PFSK-1 (cell line): ENCODE measurements at regions not wholly inside any gene's neighbourhood (a gene's known extent, or its start where the extent isn't known, plus 50 kb on each side); places are given as distances from the start of the nearest gene placed in this dataset.

Experiments used
- FOXP2 ChIP-seq: optimal IDR thresholded peaks from 2 replicates; pipeline ENCODE3; 2011; ENCODE audit warnings: borderline replicate concordance, control low read depth, inconsistent platforms; ENCODE audit not compliant: insufficient read depth; ENCODE audit errors: extremely low read length, extremely low read depth
- POLR2AphosphoS5 ChIP-seq: IDR thresholded peaks from 2 replicates; pipeline ENCODE4 v1.6.1; 2012; ENCODE audit warnings: low read depth, mild to moderate bottlenecking, control low read depth, low read length, moderate library complexity
- REST ChIP-seq, 2 experiments: IDR thresholded peaks; 2 replicates each; pipeline versions ENCODE4 v1.6.1 to v1.8.0; 2011 to 2012; ENCODE audit warnings: low read depth in 2 of 2, low read length in 2 of 2, control low read depth in 1 of 2, inconsistent platforms in 1 of 2, mild to moderate bottlenecking in 1 of 2, moderate library complexity in 1 of 2; ENCODE audit not compliant: insufficient read depth in 1 of 2
- SIN3A ChIP-seq: IDR thresholded peaks from 2 replicates; pipeline ENCODE4 v1.6.1; 2012; ENCODE audit warnings: mild to moderate bottlenecking, low read length, moderate library complexity, borderline replicate concordance; ENCODE audit not compliant: insufficient read depth
- TAF1 ChIP-seq: IDR thresholded peaks from 2 replicates; pipeline ENCODE4 v1.6.1; 2012; ENCODE audit warnings: low read length, control low read depth, borderline replicate concordance; ENCODE audit not compliant: insufficient read depth

DNA sequence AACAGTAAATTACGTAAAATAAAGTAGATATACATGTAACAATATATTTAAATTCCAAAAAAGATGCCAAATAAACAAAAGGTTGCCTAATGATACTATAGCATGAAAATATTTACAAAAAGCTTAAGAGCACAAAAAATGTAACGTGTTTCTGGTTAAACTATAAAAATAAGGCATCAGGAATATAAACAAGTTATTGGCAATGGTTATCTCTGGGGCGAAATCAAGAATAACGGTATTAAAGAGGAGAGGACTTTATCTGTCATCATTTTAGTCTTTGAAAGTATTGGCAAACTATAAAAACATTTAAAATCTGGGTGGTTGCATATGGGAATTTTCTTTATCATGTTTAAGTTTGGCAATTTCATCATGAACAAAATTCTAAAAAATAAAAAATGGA lies 1599.2 kb downstream of the MAT2B start:
- no peak for TF ChIP-seq TAF1
- TF ChIP-seq SIN3A = no peak
- no peak for TF ChIP-seq REST (IDR thresholded peaks at IDR 0.05; ENCODE audit: insufficient read depth in 1 of 2, low read depth in 2 of 2, low read length in 2 of 2)
- TF ChIP-seq POLR2AphosphoS5 = no peak
- no peak for TF ChIP-seq FOXP2

DNA sequence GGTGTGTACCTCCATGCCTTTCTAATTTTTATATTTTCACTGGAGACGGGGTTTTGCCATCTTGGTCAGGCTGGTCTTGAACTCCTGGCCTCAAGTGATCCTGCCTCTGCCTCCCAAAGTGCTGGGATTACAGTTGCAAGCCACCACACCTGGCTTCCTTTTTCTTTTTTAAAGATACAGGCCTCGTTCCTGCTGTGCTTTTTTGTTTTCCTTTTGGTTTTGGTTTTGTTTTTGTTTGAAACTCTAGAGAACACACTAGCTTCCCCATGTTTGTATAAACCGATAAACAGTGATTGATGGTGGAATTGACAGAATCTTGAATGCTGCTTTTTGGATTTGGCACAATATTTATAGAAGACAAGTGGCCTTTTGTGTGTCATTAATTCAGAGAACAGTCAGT lies 1603.4 kb downstream of the MAT2B start:
- TF ChIP-seq SIN3A (no peak), POLR2AphosphoS5 (no peak), FOXP2 (no peak), TAF1 (no peak), REST (IDR thresholded peaks at IDR 0.05; ENCODE audit: insufficient read depth in 1 of 2, low read depth in 2 of 2, low read length in 2 of 2) (no peak)

DNA sequence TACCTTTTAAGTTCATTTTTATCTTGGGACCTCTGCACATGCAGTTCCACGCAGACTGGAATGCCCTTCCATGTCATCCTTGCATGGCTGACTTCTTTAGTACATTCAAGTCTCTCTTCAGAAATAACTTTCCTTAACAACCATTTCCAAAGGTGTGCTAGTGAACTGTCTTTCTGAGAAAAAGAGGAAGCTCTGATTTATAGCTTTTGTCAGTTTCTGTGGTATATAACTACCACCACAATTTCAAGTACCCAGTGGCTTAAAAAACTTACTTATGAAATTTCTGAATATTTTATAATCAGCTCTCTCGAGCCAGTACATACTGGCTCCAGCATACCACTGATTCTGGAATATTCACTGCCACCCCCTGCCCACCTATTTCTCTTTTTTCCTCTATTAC lies 1613.8 kb downstream of the MAT2B start:
- no peak for TF ChIP-seq REST (IDR thresholded peaks at IDR 0.05; ENCODE audit: insufficient read depth in 1 of 2, low read depth in 2 of 2, low read length in 2 of 2)
- no peak for TF ChIP-seq TAF1
- TF ChIP-seq FOXP2 = no peak
- no peak for TF ChIP-seq SIN3A
- TF ChIP-seq POLR2AphosphoS5 = no peak

DNA sequence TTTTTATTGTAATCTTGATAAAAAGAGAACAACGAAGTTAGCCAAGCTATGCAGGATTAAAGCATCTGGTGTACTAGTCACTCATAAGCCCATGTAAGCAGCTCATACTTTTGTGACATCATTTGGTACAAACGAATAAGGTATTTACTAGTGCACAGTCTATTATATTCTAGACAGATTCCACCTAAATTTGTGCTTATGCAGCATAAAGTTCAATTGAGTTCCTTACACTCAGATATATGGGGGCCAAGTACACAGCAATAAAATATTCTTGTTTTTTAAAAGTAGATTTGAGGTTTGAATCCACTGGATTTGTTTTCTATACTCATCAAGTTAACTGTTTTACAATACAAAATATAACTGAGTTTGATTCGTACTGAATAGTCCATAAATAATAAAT lies 1621.2 kb downstream of the MAT2B start:
- TF ChIP-seq TAF1 = no peak
- no peak for TF ChIP-seq REST (IDR thresholded peaks at IDR 0.05; ENCODE audit: insufficient read depth in 1 of 2, low read depth in 2 of 2, low read length in 2 of 2)
- TF ChIP-seq FOXP2 = no peak
- TF ChIP-seq SIN3A = no peak

GRCh38 chr5:165127941-165128340 lies 1622.5 kb downstream of the MAT2B start:
- TF ChIP-seq FOXP2 (no peak), REST (IDR thresholded peaks at IDR 0.05; ENCODE audit: insufficient read depth in 1 of 2, low read depth in 2 of 2, low read length in 2 of 2) (no peak), POLR2AphosphoS5 (no peak), TAF1 (no peak), SIN3A (no peak)
